ENCODE measurements at regions not wholly inside any gene's neighbourhood (a gene's known extent, or its start where the extent isn't known, plus 50 kb on each side); places are given as distances from the start of the nearest gene placed in this dataset.

DNA sequence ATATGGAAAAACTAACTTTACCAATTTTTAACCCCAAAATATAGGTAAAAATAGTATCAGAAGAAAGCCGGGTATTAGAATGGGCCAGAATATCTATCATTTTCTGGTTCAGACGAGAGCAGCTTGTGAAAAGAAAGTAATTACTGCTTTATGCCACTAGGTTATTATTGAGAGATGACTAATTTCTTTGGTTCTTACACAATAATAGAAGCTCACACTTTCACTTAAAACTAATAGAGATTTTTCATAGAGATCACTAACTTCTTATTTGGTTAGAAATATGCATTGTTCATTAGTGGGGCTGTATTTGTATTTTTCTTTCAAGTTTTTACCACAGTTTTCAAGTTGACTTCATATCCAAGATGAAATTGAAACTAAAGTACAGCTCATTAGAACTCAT is 1241.2 kb upstream of the FLRT2 start:
- TF ChIP-seq, protein P1, sequence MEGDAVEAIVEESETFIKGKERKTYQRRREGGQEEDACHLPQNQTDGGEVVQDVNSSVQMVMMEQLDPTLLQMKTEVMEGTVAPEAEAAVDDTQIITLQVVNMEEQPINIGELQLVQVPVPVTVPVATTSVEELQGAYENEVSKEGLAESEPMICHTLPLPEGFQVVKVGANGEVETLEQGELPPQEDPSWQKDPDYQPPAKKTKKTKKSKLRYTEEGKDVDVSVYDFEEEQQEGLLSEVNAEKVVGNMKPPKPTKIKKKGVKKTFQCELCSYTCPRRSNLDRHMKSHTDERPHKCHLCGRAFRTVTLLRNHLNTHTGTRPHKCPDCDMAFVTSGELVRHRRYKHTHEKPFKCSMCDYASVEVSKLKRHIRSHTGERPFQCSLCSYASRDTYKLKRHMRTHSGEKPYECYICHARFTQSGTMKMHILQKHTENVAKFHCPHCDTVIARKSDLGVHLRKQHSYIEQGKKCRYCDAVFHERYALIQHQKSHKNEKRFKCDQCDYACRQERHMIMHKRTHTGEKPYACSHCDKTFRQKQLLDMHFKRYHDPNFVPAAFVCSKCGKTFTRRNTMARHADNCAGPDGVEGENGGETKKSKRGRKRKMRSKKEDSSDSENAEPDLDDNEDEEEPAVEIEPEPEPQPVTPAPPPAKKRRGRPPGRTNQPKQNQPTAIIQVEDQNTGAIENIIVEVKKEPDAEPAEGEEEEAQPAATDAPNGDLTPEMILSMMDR (IDR thresholded peaks at IDR 0.05) = no peak
- TF ChIP-seq ZFX (IDR thresholded peaks at IDR 0.05; ENCODE audit: borderline replicate concordance) = no peak

All from 22Rv1 (cell line).